Left ventricle myocardium superior (tissue), 1 donor: ENCODE measurements at regions not wholly inside any gene's neighbourhood (a gene's known extent, or its start where the extent isn't known, plus 50 kb on each side); places are given as distances from the start of the nearest gene placed in this dataset.
"Not testable (repeated sequence)": the region's sequence is repeated elsewhere in the genome, so short reads cannot be mapped to it uniquely, and the experiment has no call there.

Experiments used
- ATAC-seq: fragments of 200-7000 bp; cut with Tn5 transposase; one replicate; pipeline ENCODE4 v1.9.1; 2020; ENCODE audit warnings: mild to moderate bottlenecking, moderate library complexity
- DNase-seq: peaks from one replicate; pipeline ENCODE4 v3.0.0-alpha.2; 2020
- intact Hi-C: fragments of 100-400 bp; cut with micrococcal nuclease; formaldehyde crosslinking; loops from one replicate; pipeline ENCODE4 v1.11.0; 2022
- donor health status: DM: no; HTN: yes; CAD: no; lungs with severe emphysema.

- intact Hi-C loops, result no loop called here
These were observed 228.0 kb upstream of the SPHKAP start for GRCh38 chr2:228409493-228409892.

GRCh38 chr2:228408529-228409227 is 227.2 kb upstream of the SPHKAP start:
- ATAC-seq (no peak), DNase-seq (no peak)
- intact Hi-C loops, result no loop called here

More at GRCh38 chr2:228409493-228409892, 228.0 kb upstream of the SPHKAP start:
- ATAC-seq, result no peak
- no peak for DNase-seq

- intact Hi-C loops, result no loop called here
- ATAC-seq (no peak), DNase-seq (no peak)
These were observed 226.3 kb upstream of the SPHKAP start for GRCh38 chr2:228407821-228408220.

GRCh38 chr2:228401065-228401912 is 219.8 kb upstream of the SPHKAP start:
- ATAC-seq (no peak), DNase-seq (no peak)
- intact Hi-C loops, result no loop called here

GRCh38 chr2:228387776-228388175 is 206.3 kb upstream of the SPHKAP start:
- ATAC-seq (no peak), DNase-seq (no peak)

GRCh38 chr2:228378696-228379425 is 197.4 kb upstream of the SPHKAP start:
- ATAC-seq, result peak; percentile 95
- DNase-seq, result no peak
- intact Hi-C loops, result no loop called here

More at GRCh38 chr2:228387776-228388175, 206.3 kb upstream of the SPHKAP start:
- intact Hi-C loops, result no loop called here

- DNase-seq, result no peak
- peak; percentile 81 for ATAC-seq
- intact Hi-C loops, result no loop called here
These were observed 196.7 kb upstream of the SPHKAP start for GRCh38 chr2:228378233-228378632.

GRCh38 chr2:228377533-228377932 is 196.0 kb upstream of the SPHKAP start:
- intact Hi-C loops, result no loop called here
- peak; percentile 54 for ATAC-seq
- DNase-seq, result no peak

- DNase-seq, result no peak
- no peak for ATAC-seq
- intact Hi-C loops, result no loop called here
These were observed 193.3 kb upstream of the SPHKAP start for GRCh38 chr2:228374741-228375140.

GRCh38 chr2:228373191-228373590 is 191.7 kb upstream of the SPHKAP start:
- intact Hi-C loops, result no loop called here
- ATAC-seq (no peak), DNase-seq (no peak)

GRCh38 chr2:228372212-228372611 is 190.7 kb upstream of the SPHKAP start:
- ATAC-seq (no peak), DNase-seq (no peak)
- intact Hi-C loops, result no loop called here

- DNase-seq (no peak), ATAC-seq (no peak)
- intact Hi-C loops, result no loop called here
These were observed 188.0 kb upstream of the SPHKAP start for GRCh38 chr2:228369400-228370031.

GRCh38 chr2:228367356-228367755 is 185.9 kb upstream of the SPHKAP start:
- ATAC-seq, result no peak
- intact Hi-C loops, result no loop called here
- no peak for DNase-seq

GRCh38 chr2:228359473-228359872 is 178.0 kb upstream of the SPHKAP start:
- no peak for ATAC-seq

GRCh38 chr2:228355897-228356296 is 174.4 kb upstream of the SPHKAP start:
- DNase-seq (no peak), ATAC-seq (no peak)
- intact Hi-C loops, result no loop called here

More at GRCh38 chr2:228359473-228359872, 178.0 kb upstream of the SPHKAP start:
- no peak for DNase-seq
- intact Hi-C loops, result no loop called here

- intact Hi-C loops, DNase-seq, ATAC-seq: not testable (repeated sequence)
These were observed 171.5 kb upstream of the SPHKAP start for GRCh38 chr2:228352980-228353379.

- ATAC-seq (no peak), DNase-seq (no peak)
- intact Hi-C loops, result no loop called here
These were observed 170.6 kb upstream of the SPHKAP start for GRCh38 chr2:228352048-228352447.

- intact Hi-C loops, result no loop called here
- ATAC-seq (peak; percentile 97), DNase-seq (no peak)
These were observed 167.1 kb upstream of the SPHKAP start for GRCh38 chr2:228348516-228349064.

- intact Hi-C loops, result no loop called here
- DNase-seq, result no peak
- no peak for ATAC-seq
These were observed 163.0 kb upstream of the SPHKAP start for GRCh38 chr2:228344531-228344930.
